ENCODE measurements at regions not wholly inside any gene's neighbourhood (a gene's known extent, or its start where the extent isn't known, plus 50 kb on each side); places are given as distances from the start of the nearest gene placed in this dataset.

- WGBS (ENCODE audit: insufficient coverage, low coverage, missing lambda C conversion rate): 0% methylated on average over 7 of the region's 7 CpGs
- in situ Hi-C loops (cut with MboI): no loop called here
- TF ChIP-seq ZNF551 (CRISPR knock-in tag; IDR thresholded peaks at IDR 0.05) (no peak), E2F5 (CRISPR knock-in tag; IDR thresholded peaks at IDR 0.05) (no peak), FOXK2 (conservative IDR thresholded peaks at IDR 0.05 in 1 of 2, IDR thresholded peaks at IDR 0.05 in 1 of 2; ENCODE audit: low read depth in 2 of 2) (no peak), RREB1 (CRISPR knock-in tag; IDR thresholded peaks at IDR 0.05) (no peak), FOXP1 (CRISPR knock-in tag; IDR thresholded peaks at IDR 0.05) (no peak), XRCC4 (IDR thresholded peaks at IDR 0.05; ENCODE audit: extremely low read depth, insufficient read depth, insufficient read length) (no peak), ETS2 (tag; IDR thresholded peaks at IDR 0.05; ENCODE audit: borderline replicate concordance, poor library complexity, severe bottlenecking) (no peak)
- no peaks in the 10 kb centered on the region for H3K9me3 ChIP-seq (replicated peaks; ENCODE audit: control insufficient read depth, insufficient read depth, low read depth, low read length)
- H3K27me3 ChIP-seq (ENCODE audit: control insufficient read depth in 2 of 2, insufficient read depth in 2 of 2, low read length in 2 of 2): peaks cover 8 to 30% of the 10 kb centered on the region in 2 experiments; a peak in 4 of 5 replicates
- H3K4me2 ChIP-seq (ENCODE audit: insufficient read depth, low read length): no peak overlapping the region
- CTCF ChIA-PET (ENCODE audit: low intra/inter-chr PET ratio): no interaction called here
- H3K27ac ChIP-seq (ENCODE audit: extremely low read depth, low read depth, low read length): no peak overlapping the region
- H3K4me1 ChIP-seq (replicated peaks in 1 of 2; ENCODE audit: control insufficient read depth in 2 of 2, insufficient read depth in 2 of 2, low read length in 2 of 2): no peaks in the 10 kb centered on the region
- no peaks in the 10 kb centered on the region for H4K20me1 ChIP-seq (replicated peaks; ENCODE audit: control insufficient read depth, insufficient read depth, low read length)
- POLR2A ChIA-PET: interaction anchor here (1.2 kb wide), 1 partner anchor 10 kb away, joined by 4 read pairs; no protein-coding TSS in a partner anchor
- no peak overlapping the region for H2AFZ ChIP-seq (ENCODE audit: low read depth, low read length)
- no TSS peak for BruUV-seq (replicated peaks)
- no peaks in the 10 kb centered on the region for H3K36me3 ChIP-seq (ENCODE audit: control insufficient read depth, insufficient read depth, low read length)
- H3K9ac ChIP-seq (ENCODE audit: insufficient read depth in 1 of 2, low read depth in 2 of 2, low read length in 2 of 2): no peak overlapping the region
- intact Hi-C loops (cut with micrococcal nuclease): no loop called here
- FAIRE-seq: no peak
- no peak for ATAC-seq
- DNase-seq (ENCODE audit: extremely low read depth in 1 of 4, low spot score in 3 of 4): no peak
- no peaks in the 10 kb centered on the region for H3K79me2 ChIP-seq (ENCODE audit: control insufficient read depth, insufficient read depth, low read length)
- no peak overlapping the region for H3K4me3 ChIP-seq
- H3K9me1 ChIP-seq (ENCODE audit: control insufficient read depth, insufficient read depth, low read length): no peaks in the 10 kb centered on the region
Measured at GRCh38 chr2:120496235-120496634, 150.3 kb downstream of the INHBB start.
